GM18861 (cell line): ENCODE measurements at regions not wholly inside any gene's neighbourhood (a gene's known extent, or its start where the extent isn't known, plus 50 kb on each side); places are given as distances from the start of the nearest gene placed in this dataset.
"Not testable (repeated sequence)": the region's sequence is repeated elsewhere in the genome, so short reads cannot be mapped to it uniquely, and the experiment has no call there.

Experiments used
- ATAC-seq: cut with Tn5 transposase; IDR thresholded peaks from one replicate; pipeline ENCODE4 v1.9.1; 2021; ENCODE audit not compliant: unreplicated experiment

DNA sequence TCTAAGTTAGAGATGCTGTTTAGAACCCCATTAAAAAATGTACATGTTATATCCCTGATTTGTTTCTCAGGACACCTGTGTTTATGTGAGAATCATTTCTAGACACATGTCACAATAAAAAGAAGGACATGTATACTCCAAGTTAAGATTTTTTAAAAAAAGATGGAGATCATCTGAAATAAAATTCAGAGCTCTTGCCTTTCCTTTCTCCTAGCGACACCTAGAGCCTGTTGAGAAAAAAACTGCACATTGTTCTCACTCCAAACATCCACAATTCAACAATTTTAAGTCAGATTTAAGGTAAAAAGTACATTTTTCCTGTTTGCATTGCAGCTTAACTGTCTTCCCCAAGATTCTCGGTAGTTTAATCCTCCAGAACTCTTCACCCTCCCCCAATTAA is 171.8 kb downstream of the ATP6V0E2 start:
- ATAC-seq: not testable (repeated sequence)

DNA sequence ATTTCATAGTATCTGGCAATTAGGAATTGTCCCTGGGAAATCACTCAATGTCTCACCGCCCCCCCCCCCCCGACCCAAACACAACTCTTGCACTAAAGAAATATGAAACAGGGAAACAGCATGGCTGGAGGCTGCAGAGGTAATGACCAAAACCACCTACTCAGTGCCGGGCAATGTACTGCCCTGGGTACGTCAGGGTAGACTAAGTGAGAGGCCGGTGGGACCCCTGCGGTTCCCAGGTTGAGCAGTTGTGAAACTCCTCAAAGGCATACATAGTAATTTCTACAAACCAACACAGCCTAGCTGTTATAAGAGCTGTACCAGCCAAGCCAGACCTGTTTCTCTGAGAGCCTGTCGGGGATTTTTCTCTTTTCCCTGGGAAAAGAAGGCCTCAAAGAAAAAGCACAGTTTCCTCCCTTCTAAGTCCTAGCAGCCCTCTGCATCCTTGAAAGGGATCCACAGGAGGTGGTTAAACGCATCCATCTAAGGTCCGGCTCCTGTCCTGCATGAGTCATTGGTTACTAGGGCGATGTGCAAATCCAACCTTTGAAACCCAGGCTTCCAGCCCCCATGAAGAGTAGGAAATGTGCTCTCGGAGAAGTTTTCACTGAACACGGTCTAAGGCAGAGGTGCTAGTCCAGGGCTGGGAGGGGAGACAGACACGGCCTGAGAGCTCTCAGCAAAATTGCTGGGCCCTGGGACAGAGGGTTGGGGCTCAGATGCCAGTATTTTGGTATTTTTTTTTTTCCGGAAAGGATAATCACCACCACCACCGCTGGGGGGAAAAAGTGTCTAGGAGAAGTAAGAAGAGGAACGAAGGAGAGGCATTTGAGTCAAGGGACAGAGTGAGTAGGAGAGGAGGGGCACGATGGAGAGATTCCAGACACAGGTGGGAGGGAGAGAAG is 172.8 kb downstream of the ATP6V0E2 start:
- not testable (repeated sequence) for ATAC-seq

DNA sequence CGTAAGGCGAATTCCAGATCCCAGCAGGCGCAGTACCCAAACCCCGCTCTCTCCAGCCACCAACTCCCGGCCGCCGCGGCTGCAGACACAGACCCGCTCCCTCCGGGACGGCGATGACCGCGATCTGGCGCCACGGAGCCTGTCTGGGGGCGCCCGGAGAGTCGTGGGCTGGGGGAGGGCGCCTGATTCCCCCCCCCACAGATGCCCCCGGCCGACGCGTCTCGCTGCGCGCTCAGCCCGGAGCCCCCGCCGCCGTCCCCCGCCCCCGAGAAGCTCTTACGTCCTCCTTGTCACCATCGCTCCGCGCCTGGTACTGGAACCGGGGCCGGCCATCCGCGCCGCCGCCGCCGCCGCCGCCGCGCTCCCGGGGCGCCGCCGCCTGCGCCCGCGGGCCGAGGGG is 173.6 kb downstream of the ATP6V0E2 start:
- ATAC-seq: not testable (repeated sequence)

DNA sequence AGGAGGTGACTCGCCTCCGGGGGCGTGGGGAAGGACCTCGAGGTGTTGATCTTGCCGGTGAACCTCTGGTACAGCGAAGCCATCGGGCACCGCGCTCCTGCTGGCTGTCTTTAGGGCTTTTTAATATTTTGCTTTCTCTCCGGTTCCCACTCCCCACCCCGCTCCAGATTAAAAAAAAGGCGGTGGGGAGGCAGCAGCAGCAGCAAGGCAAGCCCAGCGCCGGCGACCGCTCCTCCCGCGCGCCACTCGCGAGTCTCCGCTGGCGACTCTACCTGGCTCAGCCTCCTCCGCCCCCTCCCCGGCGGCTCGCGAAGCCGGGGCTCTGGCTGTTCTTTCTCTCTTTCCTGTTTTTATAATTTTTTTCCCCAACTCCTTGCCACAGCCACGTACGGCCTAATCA is 174.0 kb downstream of the ATP6V0E2 start:
- ATAC-seq: not testable (repeated sequence)

DNA sequence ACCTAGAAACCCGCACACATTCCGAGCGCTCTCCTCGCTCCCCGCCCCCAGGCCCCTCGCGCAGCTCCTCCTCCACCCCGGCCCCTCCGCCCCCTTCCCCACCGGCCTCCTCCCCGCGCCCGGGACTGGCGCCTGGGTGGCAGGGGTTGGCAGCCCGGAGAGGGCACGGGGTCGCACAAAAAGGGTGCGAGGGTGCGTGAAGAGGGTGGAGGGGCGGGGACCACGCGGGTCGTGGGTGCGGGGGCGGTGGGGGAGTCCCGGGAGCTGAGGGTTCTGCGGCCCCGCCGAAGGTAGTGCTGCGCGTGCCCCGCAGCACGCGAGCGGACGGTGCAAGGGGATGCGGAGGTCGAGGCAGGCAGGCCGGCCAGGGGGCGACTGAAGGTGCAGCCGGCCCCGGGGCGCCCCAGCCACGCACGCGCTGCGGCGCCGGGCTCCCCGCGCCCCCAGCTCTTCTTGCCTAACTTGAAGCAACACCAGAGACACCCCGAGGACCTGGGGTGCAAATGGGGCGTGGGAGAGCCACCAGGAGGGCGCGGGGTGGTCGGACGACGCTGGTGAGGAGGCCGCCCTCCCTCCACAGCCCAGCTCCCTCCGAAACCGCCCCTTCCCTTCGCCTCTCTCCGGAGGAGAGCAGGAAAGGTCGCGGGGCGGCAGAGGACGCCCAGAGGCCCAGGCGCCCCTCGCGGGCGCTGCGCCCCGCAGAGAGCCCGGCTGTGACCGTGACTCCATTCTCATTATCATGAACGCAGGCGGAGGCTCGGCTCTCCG is 174.7 kb downstream of the ATP6V0E2 start:
- ATAC-seq: not testable (repeated sequence)

DNA sequence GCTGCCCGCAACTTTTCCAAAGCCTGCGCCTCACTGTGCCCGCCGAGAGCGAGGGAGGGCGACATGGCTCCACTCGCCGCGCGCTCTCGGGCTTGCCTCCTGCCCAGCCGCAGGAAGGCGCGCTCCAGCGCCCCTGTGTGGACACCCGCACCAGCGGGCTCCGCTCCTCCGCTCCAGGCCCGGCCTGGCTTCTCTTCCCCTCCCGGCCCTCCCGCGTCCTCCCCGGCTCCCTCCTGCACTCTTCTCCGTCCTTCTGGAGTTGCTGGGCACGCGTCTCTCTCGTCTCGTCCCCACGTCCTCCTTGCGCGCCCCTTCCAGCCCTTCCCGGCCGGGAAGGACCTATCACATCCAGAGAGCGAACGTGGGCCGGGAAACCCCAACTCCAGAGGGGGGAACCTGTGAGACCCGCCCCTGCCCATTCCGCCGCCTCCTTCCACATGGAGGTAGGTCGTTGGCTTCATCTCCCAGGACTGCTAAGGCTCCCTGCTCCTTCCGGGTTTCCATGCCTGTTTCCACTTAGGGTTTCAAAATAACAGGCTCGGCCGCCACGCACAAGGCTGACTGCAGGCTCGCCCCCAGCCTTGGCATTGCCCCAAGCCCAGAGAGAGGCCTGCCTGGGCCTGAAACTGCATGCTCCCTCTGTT is 175.4 kb downstream of the ATP6V0E2 start:
- ATAC-seq: not testable (repeated sequence)

DNA sequence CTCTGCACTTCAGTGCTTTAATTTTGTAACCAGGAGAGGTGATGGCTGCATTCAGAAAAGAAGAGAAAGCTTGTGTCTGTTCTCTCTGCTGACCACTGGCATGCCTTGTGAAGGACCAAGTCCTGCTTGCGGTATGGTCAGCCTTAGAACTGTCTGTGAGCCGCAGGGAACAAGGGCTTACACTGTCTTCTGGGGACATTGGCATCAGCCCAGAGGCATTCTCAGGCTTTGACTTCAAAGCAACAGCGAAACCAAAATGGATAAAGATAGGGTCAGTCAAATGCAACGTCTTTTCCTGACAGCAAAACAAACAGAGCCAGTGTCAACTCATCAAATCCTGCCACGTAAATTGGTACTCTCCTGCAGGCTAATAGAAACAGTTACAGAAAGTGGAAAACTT is 179.6 kb downstream of the ATP6V0E2 start:
- ATAC-seq: not testable (repeated sequence)

DNA sequence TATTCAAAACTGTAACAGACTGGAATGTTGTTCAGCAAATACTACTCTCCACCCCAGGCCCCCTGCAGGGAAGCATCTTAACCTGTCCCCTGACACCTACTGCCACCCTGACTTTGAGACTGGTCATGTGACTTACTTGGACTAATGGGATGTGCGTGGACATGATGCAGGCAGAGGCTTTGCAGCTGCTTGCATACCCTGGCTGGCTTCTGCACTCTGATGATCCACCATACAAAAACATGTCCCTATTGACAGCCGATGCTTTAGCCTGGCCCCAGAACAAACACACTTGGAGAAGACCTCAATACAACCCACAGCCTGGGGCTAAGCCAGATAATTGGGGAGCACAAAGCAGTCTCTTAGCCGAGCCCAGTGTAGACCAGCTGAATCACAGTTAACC is 180.5 kb downstream of the ATP6V0E2 start:
- not testable (repeated sequence) for ATAC-seq

DNA sequence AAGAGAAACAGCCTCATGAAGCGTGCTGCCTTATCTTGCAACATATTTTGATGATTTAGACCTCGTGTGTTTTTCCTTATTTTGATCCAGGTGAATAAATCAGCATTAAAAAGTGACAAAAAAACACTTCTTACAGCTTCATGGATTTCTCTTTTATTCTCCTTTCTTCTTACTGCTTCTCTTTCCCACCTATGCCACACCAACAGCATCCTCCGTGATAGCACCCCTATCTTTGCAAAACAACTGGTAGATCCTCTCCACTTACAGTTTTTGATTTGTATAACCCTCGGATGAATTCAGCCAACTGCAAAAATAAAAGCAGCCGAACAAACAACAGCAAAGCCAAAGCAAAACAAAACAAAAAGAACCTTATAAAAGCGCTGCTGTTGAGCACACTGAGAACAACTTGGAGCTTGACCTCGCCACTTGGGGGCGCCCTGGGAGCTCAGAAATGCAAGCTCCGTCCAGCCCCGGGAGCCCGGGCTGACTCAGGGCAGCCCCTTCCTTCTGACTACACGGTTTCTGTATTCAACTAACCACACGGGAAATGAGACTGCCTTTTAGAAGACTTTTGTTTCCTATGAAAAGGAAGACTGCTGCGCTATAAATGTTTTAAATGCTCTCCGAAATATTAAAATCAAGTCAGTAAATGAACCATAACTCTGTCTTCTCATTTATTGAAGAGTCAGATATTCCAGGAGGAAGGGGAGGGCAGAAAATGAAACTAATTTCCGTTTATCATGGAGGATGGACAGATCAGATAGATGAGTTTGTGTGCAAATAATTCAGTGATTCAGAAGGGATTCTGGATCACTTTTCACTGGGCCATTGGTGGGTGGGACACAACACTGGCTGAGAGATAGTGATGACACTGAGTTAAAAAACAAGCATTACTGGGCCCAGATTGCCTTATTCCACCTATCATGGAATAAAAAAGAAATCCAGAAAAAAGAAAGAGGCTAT is 186.8 kb downstream of the ATP6V0E2 start:
- ATAC-seq: peak; percentile 97

DNA sequence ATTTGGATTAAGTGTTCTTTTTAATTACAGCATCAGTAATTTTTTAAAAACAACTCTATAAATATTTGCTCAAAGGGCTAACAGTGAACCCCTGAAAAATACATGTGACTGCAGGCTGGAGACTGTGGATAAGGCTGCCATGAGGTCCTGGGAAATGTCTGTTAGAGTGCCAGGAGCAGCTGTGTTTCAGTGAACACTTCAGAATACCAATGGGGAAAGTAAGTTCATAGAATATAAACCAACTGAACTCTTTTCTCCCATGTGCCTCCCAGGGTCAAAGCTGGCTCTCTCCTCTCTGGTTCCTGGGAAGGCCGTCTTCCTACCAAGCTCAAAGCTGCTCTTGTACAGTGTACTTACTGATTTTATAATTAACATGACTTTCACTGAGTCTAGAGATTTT is 189.4 kb downstream of the ATP6V0E2 start:
- not testable (repeated sequence) for ATAC-seq

DNA sequence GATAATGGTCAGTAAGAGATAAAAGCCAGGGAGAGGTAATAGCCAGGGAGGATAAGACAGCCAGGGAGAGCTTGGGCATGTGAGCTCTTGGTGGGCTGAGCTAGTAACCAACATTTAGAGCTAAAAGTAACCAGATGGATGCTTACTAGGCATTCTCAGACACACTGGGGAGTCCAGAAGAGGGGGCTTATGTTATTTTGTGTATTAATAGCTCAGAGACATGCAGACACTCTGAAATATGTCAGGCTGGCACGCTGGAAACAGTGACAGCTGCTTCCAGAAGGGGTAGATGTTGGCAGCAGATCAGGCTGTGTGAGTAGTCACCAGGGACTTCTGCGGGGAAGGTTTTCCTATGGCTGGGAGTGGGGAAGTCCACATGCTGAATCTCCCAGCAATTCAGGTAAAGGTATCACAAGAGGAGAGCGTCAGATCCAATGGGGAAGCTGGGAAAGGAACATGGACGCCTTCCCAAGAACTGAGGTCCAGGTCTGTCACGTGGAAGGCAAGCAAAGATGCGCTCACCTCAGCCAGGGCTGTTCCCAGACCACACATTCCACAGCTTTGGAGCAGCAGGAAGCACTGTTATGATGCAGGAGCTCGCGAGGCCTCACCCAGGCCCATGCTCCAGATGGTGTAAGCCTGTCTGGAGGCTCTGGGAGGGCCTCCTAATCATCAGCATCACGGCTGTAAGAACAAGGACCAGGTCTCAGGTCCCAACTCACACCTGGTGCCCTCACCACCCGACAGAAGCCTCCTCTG is 196.0 kb downstream of the ATP6V0E2 start:
- not testable (repeated sequence) for ATAC-seq

DNA sequence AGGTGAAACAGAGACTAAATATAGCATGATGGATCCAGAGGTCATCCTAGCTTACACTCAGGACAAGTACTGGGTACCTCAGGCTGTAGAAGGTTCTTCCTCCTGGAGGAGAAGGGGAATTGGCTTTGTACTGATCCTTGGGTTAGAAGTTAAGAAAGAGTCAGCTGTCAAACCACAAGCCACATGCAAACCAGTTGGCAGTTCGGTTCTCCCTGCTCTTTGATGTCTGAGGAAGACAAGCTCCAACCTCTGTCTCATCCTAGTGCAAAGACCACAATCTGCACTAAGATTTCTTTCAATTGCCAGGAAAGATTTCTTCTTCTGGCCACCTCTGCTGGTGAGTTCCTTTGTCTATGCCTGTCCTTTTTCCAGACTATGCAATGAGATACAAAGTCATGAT is 203.8 kb downstream of the ATP6V0E2 start:
- ATAC-seq: not testable (repeated sequence)

DNA sequence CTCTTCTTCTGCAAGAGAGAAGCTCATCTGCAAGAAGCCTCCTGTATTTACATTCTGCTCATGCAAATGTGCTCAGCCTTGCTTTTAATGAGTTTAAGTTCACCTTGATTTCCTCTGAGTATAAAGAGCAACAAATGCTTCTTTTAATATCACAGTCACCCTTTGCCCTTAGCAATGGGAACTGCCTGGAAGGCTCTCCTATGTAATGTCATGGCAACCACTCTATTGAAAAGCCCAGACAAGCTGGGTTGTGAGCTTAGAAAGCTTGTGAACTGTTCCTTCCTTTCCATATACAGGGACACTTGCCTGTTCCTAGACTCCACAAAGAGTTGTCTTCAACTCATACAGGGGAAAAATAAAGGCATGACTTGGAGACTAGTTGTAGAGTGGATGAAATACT is 208.1 kb downstream of the ATP6V0E2 start:
- ATAC-seq: not testable (repeated sequence)

DNA sequence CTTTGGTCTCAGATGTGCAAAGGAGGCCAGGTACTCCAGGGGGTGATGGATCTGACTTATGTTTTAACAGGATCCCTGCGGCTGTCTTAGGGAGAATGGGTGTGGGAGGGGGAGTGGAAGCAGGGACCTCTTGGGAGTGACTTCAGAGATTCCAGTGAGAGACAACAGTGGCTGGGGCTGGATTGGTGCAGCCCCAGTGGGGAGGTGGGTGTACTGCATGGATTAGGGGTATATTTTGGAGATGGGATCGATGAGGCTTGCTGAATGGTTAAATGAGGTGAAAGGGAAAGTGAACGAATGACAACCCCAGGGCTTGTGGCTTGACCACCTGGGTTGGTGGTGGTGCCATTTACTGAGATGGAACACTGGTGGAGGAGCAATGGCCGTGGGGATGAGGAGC is 211.0 kb downstream of the ATP6V0E2 start:
- not testable (repeated sequence) for ATAC-seq

DNA sequence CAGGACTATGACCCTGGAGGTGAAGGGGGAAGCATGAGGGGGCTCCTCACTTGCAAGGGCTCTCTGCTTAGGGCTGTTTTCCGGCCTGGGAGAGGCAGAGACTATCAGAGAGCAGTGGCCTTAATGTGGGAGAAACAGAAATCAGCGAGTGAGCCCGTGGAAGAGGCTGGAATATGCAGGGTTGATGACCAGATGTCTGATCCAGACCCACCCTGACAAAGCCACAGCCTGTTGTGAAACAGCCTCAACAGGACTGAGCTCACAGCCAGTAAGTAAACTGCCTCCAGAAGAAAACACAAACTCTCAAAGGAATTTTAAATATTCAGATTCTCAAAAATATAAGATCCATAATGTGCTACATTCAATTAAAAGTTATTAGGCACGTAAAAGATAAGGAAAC is 213.7 kb downstream of the ATP6V0E2 start:
- ATAC-seq: not testable (repeated sequence)

DNA sequence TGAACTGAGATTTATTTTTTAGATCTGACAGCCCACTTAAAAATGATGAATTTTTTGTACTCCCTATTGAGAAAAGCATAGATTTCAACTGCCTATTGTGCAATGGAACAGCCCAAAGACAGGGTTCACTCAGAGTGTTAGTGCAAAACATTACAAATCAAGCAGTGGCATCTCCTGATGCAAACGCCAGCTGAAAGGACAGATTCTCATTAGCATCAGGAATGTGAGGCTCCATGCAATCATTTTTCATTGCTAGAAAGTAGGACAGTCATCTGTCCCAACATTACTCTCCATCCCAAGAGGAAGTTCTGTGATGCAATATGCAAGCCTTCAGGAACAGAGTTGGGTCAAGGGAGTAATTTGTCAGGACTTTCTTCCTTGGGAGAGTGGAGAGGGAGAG is 215.4 kb downstream of the ATP6V0E2 start:
- ATAC-seq: not testable (repeated sequence)

DNA sequence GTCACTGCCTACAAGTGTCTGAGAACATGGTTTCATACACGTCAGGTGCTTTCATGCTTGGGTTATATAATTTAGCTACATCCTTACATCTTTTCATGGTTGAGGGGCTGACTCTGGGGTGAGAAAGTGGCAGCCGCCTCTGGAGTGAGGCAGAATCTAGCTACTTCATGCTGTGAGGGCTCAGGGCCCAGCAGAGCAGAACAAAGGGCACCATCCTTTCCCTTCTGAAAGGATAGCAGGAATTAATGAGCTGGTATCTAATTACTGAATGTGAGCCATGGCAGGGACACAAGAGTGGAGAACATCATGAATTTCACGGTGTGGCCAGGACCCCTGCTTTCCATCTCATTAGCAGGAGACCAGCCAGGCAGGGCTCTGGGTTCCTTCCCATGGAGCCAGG is 217.0 kb downstream of the ATP6V0E2 start:
- ATAC-seq: not testable (repeated sequence)

DNA sequence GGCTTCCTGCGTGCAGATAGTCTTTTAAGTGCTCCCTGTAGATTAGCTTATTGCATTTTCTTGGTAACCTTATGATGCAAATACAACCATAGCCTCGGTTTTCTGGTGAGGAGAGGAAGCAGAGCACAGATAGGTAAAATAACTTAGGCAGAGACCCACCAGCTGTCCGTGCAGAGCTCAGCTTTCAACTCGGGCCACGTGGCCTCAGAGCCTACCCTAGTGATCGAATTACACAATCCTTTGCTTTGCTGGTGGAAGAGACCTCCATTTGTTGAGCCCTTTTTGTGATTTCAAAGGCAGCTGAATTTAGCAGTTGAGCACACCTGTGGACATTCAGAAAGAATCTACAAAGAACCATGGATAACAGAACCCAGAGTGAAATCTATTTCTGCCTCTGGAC is 220.1 kb downstream of the ATP6V0E2 start:
- not testable (repeated sequence) for ATAC-seq

DNA sequence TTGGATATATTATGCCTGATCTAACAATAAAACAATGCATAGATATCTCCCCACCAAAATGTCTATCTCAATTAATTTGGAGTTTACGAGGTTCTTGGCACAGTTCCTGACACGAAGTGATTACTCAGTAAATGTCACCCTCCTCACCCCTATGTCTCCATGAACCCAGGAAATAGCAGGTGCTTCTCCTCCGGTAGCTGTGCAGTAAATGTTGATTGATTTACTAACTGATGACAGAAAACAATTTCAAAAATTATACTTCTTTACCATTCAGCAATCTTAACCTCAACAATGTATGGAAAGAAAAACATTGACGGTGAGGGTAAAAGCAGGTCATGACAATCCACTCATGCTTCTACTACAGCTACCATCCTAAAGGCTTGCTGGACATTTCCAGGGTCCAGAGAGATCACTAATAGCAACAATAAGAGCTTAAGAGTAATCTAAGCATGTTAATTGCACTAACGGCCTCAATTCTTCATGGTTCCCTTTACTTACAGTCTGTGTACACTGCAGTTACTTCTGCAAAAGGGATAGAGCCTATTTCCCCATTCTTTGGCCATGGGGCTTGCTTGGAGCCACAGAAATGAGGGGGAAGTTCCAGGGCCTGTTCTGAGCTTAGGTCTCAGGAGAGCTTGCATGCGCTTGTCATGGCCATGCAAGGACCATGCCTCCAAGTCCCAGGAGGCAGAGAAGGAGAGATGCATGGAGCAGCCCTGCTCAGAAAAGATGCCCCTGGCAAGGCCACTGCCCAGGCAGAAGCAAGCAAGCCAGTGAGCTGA is 222.6 kb downstream of the ATP6V0E2 start:
- not testable (repeated sequence) for ATAC-seq
